ENCODE measurements at regions not wholly inside any gene's neighbourhood (a gene's known extent, or its start where the extent isn't known, plus 50 kb on each side); places are given as distances from the start of the nearest gene placed in this dataset.

GRCh38 chr7:32406386-32406785, 83.8 kb downstream of the LSM5 start:
- TF ChIP-seq, protein P1, sequence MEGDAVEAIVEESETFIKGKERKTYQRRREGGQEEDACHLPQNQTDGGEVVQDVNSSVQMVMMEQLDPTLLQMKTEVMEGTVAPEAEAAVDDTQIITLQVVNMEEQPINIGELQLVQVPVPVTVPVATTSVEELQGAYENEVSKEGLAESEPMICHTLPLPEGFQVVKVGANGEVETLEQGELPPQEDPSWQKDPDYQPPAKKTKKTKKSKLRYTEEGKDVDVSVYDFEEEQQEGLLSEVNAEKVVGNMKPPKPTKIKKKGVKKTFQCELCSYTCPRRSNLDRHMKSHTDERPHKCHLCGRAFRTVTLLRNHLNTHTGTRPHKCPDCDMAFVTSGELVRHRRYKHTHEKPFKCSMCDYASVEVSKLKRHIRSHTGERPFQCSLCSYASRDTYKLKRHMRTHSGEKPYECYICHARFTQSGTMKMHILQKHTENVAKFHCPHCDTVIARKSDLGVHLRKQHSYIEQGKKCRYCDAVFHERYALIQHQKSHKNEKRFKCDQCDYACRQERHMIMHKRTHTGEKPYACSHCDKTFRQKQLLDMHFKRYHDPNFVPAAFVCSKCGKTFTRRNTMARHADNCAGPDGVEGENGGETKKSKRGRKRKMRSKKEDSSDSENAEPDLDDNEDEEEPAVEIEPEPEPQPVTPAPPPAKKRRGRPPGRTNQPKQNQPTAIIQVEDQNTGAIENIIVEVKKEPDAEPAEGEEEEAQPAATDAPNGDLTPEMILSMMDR (conservative IDR thresholded peaks at IDR 0.05; ENCODE audit: low read depth, low read length), result no peak
- DNase-seq (ENCODE audit: low read depth), result no peak
- no peak overlapping the region for H3K4me3 ChIP-seq (ENCODE audit: low read length)

DNA sequence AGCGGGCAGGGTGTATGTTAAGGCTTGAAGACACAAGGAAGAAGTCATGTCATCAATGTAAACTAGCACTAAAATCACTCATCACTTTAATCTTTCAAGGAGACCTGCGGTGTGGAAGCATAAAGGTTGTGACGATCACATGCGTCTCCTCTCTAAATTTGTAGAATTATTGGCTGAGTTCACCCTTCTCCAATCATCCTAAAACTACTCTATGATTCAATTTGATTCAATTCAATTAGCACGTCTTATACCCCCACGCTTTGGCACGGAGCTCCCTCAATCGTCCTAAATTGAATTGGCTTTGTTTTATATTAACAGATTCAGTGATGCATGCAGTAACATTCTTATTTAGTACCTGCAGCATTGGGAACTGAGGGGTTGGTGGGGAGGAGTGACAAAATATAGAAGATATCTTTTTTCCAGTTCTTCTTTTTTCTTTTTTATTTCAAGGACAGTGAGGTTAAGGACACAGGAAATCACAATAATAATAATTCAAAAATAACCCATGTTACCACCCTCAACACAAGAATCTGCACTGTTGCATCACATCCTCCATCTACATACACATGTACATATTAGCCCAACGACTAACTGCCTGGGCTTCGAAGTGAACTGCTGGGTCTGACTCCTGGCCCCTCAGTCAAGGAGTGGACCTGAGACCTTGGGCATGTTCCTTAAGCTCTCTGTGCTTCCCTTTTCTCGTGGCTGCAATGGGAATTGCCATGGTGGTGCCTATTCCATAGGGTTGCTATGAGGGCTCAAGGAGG, 86.5 kb downstream of the LSM5 start:
- TF ChIP-seq, protein P1 (conservative IDR thresholded peaks at IDR 0.05; ENCODE audit: low read depth, low read length), result no peak
- no peak overlapping the region for H3K4me3 ChIP-seq (ENCODE audit: low read length)
- no peak for DNase-seq (ENCODE audit: low read depth)

DNA sequence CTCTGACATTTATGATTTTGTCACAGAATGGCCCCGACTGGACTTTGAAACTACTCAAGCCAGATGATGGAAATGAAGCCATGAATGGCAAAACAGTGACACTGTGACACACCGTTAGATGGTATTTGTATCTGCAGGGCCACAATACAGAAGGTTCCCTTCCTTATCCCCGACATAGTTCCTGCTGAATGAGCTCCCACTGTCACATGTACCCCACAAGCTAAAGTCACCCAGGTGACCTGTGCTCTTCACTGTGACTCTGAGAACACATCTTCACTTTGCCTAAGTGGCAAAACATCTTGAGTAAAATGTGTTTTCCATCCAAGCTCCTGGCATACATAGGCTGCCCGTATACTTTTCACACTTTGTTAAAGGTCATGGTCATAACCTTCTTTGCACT, 89.5 kb downstream of the LSM5 start:
- TF ChIP-seq, protein P1 (conservative IDR thresholded peaks at IDR 0.05; ENCODE audit: low read depth, low read length), result no peak
- no peak overlapping the region for H3K4me3 ChIP-seq (ENCODE audit: low read length)
- DNase-seq (ENCODE audit: low read depth), result no peak

- TF ChIP-seq, protein P1 (conservative IDR thresholded peaks at IDR 0.05; ENCODE audit: low read depth, low read length), result no peak
- no peak overlapping the region for H3K4me3 ChIP-seq (ENCODE audit: low read length)
- no peak for DNase-seq (ENCODE audit: low read depth)
These were observed 90.9 kb downstream of the LSM5 start for GRCh38 chr7:32399311-32399710.

DNA sequence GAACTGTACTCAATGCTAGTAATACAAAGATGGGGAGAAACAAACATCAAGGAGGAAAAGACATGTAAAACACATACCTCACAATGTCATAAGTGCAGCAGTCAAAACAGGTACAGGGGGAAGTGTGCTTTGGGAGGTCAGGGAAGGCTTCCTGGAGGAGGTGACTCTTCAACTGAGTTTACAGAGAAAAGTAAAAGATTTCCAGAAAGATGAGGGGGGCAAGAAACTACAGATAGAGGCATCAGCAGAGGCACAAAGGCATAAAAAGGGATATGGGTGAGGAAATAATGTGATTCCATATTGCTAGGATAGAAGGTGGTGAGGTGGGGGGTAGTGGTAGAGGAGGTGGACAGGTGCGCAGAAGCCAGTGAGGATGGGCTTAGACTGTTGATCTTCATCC, 95.0 kb downstream of the LSM5 start:
- DNase-seq (ENCODE audit: low read depth), result no peak
- no peak overlapping the region for H3K4me3 ChIP-seq (ENCODE audit: low read length)

GRCh38 chr7:32393861-32394260, 96.3 kb downstream of the LSM5 start:
- H3K4me3 ChIP-seq (ENCODE audit: low read length), result no peak overlapping the region
- TF ChIP-seq, protein P1 (conservative IDR thresholded peaks at IDR 0.05; ENCODE audit: low read depth, low read length), result no peak
- no peak for DNase-seq (ENCODE audit: low read depth)

More for the DNA sequence above, 95.0 kb downstream of the LSM5 start:
- TF ChIP-seq, protein P1 (conservative IDR thresholded peaks at IDR 0.05; ENCODE audit: low read depth, low read length), result no peak

GRCh38 chr7:32390210-32390609, 100.0 kb downstream of the LSM5 start:
- TF ChIP-seq, protein P1 (conservative IDR thresholded peaks at IDR 0.05; ENCODE audit: low read depth, low read length), result no peak
- no peak for DNase-seq (ENCODE audit: low read depth)

More at GRCh38 chr7:32390210-32390609, 100.0 kb downstream of the LSM5 start:
- no peak overlapping the region for H3K4me3 ChIP-seq (ENCODE audit: low read length)

Measured in retinal pigment epithelial cell (primary cell).